Suprapubic skin (tissue), 4 donors: ENCODE measurements at regions not wholly inside any gene's neighbourhood (a gene's known extent, or its start where the extent isn't known, plus 50 kb on each side); places are given as distances from the start of the nearest gene placed in this dataset.

Source experiments
- DNase-seq, 2 donors: peaks; one replicate each; pipeline ENCODE4 v3.0.0-alpha.2; 2019; ENCODE audit warnings: low spot score in 2 of 2
- H3K27ac ChIP-seq: fragments of 200-600 bp; sonication (generic); one replicate; pipeline ENCODE4 v1.5.1; 2019
- H3K27me3 ChIP-seq: fragments of 200-600 bp; sonication (generic); one replicate; pipeline ENCODE4 v1.5.1; 2019
- H3K36me3 ChIP-seq: fragments of 200-600 bp; sonication (generic); one replicate; pipeline ENCODE4 v1.5.1; 2019
- H3K4me1 ChIP-seq: fragments of 200-600 bp; sonication (generic); one replicate; pipeline ENCODE4 v1.5.1; 2019
- H3K4me3 ChIP-seq: fragments of 200-600 bp; sonication (generic); one replicate; pipeline ENCODE4 v1.5.1; 2019; ENCODE audit warnings: mild to moderate bottlenecking
- H3K9me3 ChIP-seq: fragments of 200-600 bp; sonication (generic); one replicate; pipeline ENCODE4 v1.5.1; 2019
- CTCF ChIP-seq, 2 donors: fragments of 200-600 bp in 1 of 2; fragments of 450-650 bp in 1 of 2; sonication (generic) in 1 of 2; IDR thresholded peaks; one replicate each; pipeline ENCODE4 v1.5.1; 2016 to 2019; ENCODE audit warnings: antibody characterized with exemption in 2 of 2, mild to moderate bottlenecking in 1 of 2, moderate library complexity in 1 of 2
- EP300 ChIP-seq: sonication (generic); formaldehyde crosslinking; IDR thresholded peaks from one replicate; pipeline ENCODE4 v1.6.1; 2017; ENCODE audit warnings: antibody characterized with exemption
- POLR2A ChIP-seq, 2 donors: fragments of 450-650 bp; IDR thresholded peaks; one replicate each; pipeline ENCODE4 v1.6.1; 2017; ENCODE audit warnings: antibody characterized with exemption in 2 of 2, mild to moderate bottlenecking in 2 of 2, moderate library complexity in 2 of 2
- POLR2AphosphoS5 ChIP-seq, 3 donors: sonication (generic); formaldehyde crosslinking; IDR thresholded peaks; one replicate each; pipeline ENCODE4 v1.6.1; 2017; ENCODE audit warnings: antibody characterized with exemption in 3 of 3
- WGBS: methylation state at CpG from one replicate; pipeline ENCODE4 v1.1.5; 2018; 5-methylcytosine and 5-hydroxymethylcytosine counted together

GRCh38 chr1:80359666-80360065, 1353.1 kb upstream of the ADGRL4 start:
- Histone ChIP-seq H3K4me1 (no peaks in the 10 kb centered on the region), H3K27me3 (no peaks in the 10 kb centered on the region), H3K36me3 (no peaks in the 10 kb centered on the region), H3K9me3 (no peaks in the 10 kb centered on the region), H3K27ac (no peak overlapping the region), H3K4me3 (no peak overlapping the region)
- WGBS, result 58% methylated on average over 2 of the region's 2 CpGs
- no peak for DNase-seq
- TF ChIP-seq EP300 (no peak), POLR2A (IDR thresholded peaks at IDR 0.05) (no peak), POLR2AphosphoS5 (IDR thresholded peaks at IDR 0.05) (no peak), CTCF (IDR thresholded peaks at IDR 0.05) (no peak)

- WGBS, result 90% methylated on average over 9 of the region's 9 CpGs
- Histone ChIP-seq H3K27ac (no peak overlapping the region), H3K4me1 (no peaks in the 10 kb centered on the region), H3K4me3 (no peak overlapping the region), H3K27me3 (no peaks in the 10 kb centered on the region), H3K9me3 (no peaks in the 10 kb centered on the region), H3K36me3 (no peaks in the 10 kb centered on the region)
- TF ChIP-seq CTCF (IDR thresholded peaks at IDR 0.05) (no peak), EP300 (no peak), POLR2AphosphoS5 (IDR thresholded peaks at IDR 0.05) (no peak), POLR2A (IDR thresholded peaks at IDR 0.05) (no peak)
- DNase-seq, result no peak
Observed at GRCh38 chr1:80349218-80349617, 1342.7 kb upstream of the ADGRL4 start.

GRCh38 chr1:80341021-80341420, 1334.5 kb upstream of the ADGRL4 start:
- Histone ChIP-seq H3K36me3 (no peaks in the 10 kb centered on the region), H3K27ac (no peak overlapping the region), H3K4me3 (no peak overlapping the region), H3K4me1 (no peaks in the 10 kb centered on the region), H3K27me3 (no peaks in the 10 kb centered on the region), H3K9me3 (no peaks in the 10 kb centered on the region)
- WGBS, result 55% methylated on average over 3 of the region's 3 CpGs
- DNase-seq, result no peak
- TF ChIP-seq CTCF (IDR thresholded peaks at IDR 0.05) (no peak), EP300 (no peak), POLR2A (IDR thresholded peaks at IDR 0.05) (no peak), POLR2AphosphoS5 (IDR thresholded peaks at IDR 0.05) (no peak)

GRCh38 chr1:80318108-80318507, 1311.6 kb upstream of the ADGRL4 start:
- Histone ChIP-seq H3K27ac (no peak overlapping the region), H3K9me3 (no peaks in the 10 kb centered on the region), H3K4me1 (no peaks in the 10 kb centered on the region), H3K4me3 (no peak overlapping the region), H3K27me3 (no peaks in the 10 kb centered on the region), H3K36me3 (no peaks in the 10 kb centered on the region)
- 75% methylated on average over 5 of the region's 5 CpGs for WGBS
- no peak for DNase-seq
- TF ChIP-seq POLR2A (IDR thresholded peaks at IDR 0.05) (no peak), POLR2AphosphoS5 (IDR thresholded peaks at IDR 0.05) (no peak)

GRCh38 chr1:80310703-80311245, 1304.2 kb upstream of the ADGRL4 start:
- Histone ChIP-seq H3K4me3 (no peak overlapping the region), H3K27me3 (no peaks in the 10 kb centered on the region), H3K4me1 (no peaks in the 10 kb centered on the region), H3K27ac (no peak overlapping the region), H3K36me3 (no peaks in the 10 kb centered on the region), H3K9me3 (no peaks in the 10 kb centered on the region)
- WGBS, result 45% methylated on average over 4 of the region's 4 CpGs
- TF ChIP-seq POLR2AphosphoS5 (IDR thresholded peaks at IDR 0.05) (no peak), EP300 (no peak), POLR2A (IDR thresholded peaks at IDR 0.05) (no peak), CTCF (IDR thresholded peaks at IDR 0.05) (no peak)
- DNase-seq, result no peak

GRCh38 chr1:80305466-80305865, 1298.9 kb upstream of the ADGRL4 start:
- H3K36me3 ChIP-seq, result no peaks in the 10 kb centered on the region
- TF ChIP-seq POLR2A (IDR thresholded peaks at IDR 0.05) (no peak), POLR2AphosphoS5 (IDR thresholded peaks at IDR 0.05) (no peak), EP300 (no peak), CTCF (IDR thresholded peaks at IDR 0.05) (no peak)
- no peaks in the 10 kb centered on the region for H3K27me3 ChIP-seq
- WGBS, result 87% methylated on average over 2 of the region's 2 CpGs
- H3K9me3 ChIP-seq, result no peaks in the 10 kb centered on the region
- no peak overlapping the region for H3K27ac ChIP-seq
- no peaks in the 10 kb centered on the region for H3K4me1 ChIP-seq
- no peak for DNase-seq
- H3K4me3 ChIP-seq, result no peak overlapping the region
